GM21528 (cell line): ENCODE measurements at regions not wholly inside any gene's neighbourhood (a gene's known extent, or its start where the extent isn't known, plus 50 kb on each side); places are given as distances from the start of the nearest gene placed in this dataset.
"Not testable (repeated sequence)": the region's sequence is repeated elsewhere in the genome, so short reads cannot be mapped to it uniquely, and the experiment has no call there.

ENCODE experiments used
- ATAC-seq: cut with Tn5 transposase; IDR thresholded peaks from one replicate; pipeline ENCODE4 v1.9.1; 2021; ENCODE audit warnings: mild to moderate bottlenecking, moderate library complexity; ENCODE audit not compliant: unreplicated experiment, low FRiP score

DNA sequence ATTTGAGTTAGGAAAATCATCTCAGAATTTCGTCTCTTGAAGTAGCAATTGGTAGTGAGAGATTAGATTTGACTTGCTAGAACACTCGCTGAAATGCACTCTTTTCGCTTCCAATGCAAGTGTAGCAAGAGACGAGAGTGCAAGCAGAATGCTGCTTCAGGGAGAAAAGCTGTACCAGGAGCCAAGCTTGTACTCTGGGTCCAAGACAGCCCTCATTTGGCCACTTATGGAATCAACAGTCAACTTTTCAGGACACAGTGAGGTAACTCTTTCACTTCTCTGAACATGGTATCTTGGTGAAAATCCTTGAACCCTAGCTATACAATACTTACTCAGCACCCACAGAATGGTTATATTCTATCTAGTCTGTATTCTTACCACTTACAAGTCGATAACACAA is 107.6 kb upstream of the TERB2 start:
- ATAC-seq = not testable (repeated sequence)

DNA sequence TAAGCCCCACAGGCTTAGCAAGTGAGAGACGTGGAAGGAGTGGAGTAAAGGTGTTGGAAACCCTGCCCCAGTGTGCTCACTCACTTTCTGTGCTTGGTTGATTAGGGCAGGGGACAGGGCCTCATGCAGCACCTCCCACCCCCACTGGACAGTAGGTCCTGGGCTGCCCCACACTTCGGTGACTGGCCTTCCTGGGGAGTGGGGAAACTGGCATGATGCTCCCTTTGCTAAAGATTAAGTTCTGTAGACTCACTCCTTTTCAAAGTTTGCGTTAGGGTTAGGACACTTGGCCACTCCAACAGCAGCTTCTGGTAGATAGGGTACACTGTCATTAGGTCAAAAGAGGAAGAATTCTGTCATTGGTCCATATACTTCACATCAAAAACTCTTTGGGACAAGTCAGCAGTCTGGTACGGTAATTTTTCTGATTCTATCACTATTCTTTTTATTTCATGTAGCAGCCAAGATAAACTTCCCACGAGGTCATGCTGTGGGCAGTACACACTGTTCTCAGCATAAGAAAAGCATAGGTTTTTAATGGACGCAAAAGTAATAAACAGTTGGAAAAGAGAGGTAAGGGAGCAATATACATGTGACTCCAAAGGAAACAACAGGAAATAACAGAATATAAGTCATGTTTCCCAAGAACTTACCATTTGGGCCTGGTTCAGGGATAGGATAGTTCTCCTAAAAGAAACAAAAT is 106.6 kb upstream of the TERB2 start:
- not testable (repeated sequence) for ATAC-seq

- not testable (repeated sequence) for ATAC-seq
These were observed 103.1 kb upstream of the TERB2 start for GRCh38 chr15:44853304-44853950.

GRCh38 chr15:44854696-44855095 is 101.8 kb upstream of the TERB2 start:
- ATAC-seq = not testable (repeated sequence)

DNA sequence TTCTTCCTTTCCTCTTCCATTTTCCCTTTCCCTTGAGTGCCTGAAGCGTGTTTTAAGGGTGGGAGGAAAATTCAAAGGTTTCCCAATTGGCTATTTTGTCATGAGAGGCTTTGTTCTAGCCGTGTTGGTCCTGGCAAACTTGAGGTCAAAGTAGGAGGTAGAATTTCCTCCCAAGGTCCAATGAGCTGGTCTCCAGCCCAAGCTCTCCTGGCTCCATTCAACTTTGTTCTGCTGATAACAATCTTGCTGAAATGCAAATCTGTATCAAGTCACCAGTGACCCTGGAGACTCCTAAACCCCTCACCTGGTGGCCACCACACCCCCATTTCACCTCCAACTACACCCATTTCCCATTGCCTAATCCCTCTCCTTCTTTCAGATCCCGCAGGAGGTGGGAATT is 100.2 kb upstream of the TERB2 start:
- not testable (repeated sequence) for ATAC-seq

DNA sequence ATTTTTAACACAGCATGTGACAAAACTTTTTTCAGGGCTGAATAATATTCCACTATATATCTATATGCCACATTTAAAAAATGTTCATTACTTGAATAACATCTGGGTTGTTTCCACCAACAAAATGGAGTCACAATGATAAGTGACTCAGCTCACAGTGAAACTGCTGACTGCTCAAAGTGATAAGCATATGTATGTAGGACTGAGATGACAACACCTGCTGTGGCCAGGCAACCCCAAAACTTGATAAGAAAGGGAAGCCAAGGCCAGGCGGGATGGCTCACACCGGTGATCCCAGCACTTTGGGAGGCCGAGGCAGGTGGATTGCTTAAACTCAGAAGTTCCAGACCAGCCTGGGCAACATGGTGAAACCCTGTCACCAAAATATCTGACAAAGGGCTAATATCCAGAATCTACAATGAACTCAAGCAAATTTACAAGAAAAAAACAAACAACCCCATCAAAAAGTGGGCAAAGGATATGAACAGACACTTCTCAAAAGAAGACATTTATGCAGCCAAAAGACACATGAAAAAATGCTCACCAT is 99.2 kb upstream of the TERB2 start:
- not testable (repeated sequence) for ATAC-seq

DNA sequence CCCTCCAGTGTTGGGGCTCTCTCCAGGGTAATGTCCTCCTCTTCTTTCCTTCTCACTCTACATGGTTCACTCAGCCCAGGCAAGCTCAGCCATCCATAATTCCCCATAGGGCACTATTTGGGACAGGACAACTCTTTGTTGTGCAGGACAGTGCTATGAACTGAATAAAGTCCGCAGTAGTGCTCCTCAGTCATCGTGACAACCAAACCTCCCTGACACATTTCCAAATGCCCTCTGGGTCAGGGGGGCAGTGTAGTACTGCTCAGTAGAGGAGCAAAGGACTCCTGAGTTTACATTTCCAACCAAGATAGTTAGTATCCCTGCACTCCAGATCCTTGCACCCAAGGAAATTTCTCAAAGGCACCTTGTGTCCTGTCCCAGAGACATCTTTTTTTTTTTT is 97.4 kb upstream of the TERB2 start:
- ATAC-seq = not testable (repeated sequence)

DNA sequence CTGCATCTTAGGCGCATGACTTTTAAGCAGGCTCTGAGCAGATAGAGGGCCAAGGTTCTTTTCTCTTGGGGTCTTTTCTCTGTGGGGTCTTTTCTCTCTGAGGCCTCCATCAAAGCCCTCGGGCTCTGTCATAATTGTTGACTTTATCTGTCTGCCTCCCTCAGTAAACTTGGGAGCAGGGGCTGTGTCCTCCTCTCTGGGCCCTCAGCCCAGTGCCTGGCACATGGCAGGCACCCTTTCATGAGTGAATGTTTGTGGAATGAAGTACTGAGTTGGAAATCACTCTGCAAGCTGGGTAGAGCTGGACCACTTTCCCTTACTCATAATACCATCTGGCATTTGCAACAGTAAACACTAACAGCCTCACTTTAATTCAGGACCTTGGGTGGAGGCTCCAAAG is 96.3 kb upstream of the TERB2 start:
- ATAC-seq = not testable (repeated sequence)

- no peak for ATAC-seq
These were observed 95.0 kb upstream of the TERB2 start for GRCh38 chr15:44861439-44861910.

GRCh38 chr15:44861917-44862316 is 94.6 kb upstream of the TERB2 start:
- no peak for ATAC-seq

DNA sequence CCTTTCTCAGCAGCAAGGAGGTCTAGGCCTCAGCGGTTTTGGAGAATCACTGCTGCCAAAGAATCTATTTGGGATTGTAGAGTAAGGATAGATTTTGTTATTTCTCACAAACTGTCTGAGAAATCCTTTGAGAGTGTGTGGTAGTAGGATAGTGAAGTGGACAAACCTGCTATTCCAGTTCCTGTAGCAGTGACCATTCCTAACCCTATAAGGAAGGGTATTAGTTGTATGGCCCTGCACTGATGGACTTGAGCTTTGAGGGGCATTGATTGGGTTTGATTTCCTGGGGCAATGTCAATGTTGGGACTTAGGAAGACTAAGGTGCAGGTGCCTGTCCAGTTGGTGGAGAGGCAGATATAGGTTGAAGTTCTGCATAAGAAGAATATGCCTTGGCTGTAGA is 93.6 kb upstream of the TERB2 start:
- ATAC-seq = not testable (repeated sequence)

DNA sequence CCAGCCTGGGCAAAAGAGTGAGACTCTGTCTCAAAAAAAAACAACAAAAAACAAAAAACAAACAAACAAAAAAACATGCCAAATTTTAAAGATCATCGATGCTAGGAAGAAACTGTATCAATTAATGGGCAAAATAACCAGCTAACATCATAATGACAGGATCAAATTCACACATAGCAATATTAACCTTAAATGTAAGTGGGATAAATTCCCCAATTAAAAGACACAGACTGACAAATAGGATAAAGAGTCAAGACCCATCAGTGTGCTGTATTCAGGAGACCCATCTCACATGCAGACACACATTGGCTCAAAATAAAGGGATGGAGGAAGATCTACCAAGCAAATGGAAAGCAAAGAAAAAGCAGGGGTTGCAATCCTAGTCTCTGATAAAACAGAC is 88.4 kb upstream of the TERB2 start:
- not testable (repeated sequence) for ATAC-seq

DNA sequence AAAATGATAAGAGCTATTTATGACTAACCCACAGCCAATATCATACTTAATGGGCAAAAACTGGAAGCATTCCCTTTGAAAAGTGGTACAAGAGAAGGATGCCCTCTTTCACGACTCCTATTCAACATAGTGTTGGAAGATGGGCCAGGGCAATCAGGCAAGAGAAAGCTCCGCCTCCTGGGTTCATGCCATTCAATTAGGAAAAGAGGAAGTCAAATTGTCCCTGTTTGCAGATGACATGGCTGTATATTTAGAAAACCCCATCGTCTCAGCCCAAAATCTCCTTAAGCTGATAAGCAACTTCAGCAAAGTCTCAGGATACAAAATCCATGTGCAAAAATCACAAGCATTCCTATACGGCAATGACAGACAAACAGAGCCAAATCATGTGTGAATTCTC is 86.4 kb upstream of the TERB2 start:
- ATAC-seq = not testable (repeated sequence)

- no peak for ATAC-seq
These were observed 83.4 kb upstream of the TERB2 start for GRCh38 chr15:44873103-44873502.

- no peak for ATAC-seq
These were observed 77.4 kb upstream of the TERB2 start for GRCh38 chr15:44879066-44879465.

DNA sequence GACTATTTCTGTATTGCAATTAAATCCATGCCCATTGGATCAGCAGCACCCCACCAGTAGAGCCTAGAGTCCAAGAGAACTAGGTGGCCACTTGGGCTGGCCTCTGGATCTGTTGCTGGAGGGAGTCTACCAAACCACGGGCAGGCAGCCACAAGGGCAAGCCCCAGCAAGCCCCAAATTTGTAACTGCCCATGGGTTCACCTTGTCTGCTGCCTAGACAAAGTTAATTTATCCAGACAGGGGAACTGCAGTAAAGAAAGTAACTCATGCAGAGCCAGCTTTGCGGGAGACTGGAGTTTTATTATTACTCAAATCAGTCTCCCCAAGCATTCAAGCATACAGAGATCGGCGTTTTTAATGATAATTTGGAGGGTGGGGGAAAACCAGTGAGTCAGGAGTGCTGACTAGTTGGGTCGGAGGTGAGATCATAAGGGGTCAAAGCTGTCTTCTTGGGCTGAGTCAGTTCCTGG is 74.0 kb upstream of the TERB2 start:
- ATAC-seq = peak; percentile 65

DNA sequence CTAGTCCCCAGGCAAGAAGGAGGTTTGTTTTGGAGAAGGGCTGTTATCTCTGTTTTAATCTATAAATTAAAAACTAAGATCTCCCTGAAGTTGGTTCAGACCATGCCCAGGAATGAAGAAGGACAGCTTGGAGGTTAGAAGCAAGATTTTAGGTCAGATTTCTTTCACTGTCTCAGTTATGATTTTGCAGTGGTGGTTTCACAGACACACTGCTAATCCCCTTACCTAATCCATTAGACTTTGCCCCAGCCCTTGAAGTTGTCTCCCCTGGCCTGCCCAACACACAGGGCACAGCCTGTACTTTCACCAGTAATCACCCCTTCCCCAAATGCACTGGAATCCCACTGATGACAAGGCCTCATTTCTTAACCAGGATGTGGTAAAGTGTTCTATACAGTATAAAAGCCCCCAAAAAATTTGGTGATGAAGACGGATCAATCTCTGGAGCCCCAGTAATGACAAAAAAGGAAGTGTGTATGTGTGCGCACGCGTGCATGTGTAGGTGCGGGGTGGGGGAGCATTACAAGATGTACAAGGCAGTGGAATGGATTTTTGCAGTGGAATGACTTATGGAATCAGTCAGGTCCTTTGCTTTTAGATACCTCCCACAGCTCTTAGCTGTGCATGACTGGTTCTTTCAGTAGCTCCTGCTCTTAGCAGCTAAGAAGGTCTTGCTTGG is 73.1 kb upstream of the TERB2 start:
- no peak for ATAC-seq

- ATAC-seq = not testable (repeated sequence)
These were observed 57.4 kb upstream of the TERB2 start for GRCh38 chr15:44898890-44899651.

DNA sequence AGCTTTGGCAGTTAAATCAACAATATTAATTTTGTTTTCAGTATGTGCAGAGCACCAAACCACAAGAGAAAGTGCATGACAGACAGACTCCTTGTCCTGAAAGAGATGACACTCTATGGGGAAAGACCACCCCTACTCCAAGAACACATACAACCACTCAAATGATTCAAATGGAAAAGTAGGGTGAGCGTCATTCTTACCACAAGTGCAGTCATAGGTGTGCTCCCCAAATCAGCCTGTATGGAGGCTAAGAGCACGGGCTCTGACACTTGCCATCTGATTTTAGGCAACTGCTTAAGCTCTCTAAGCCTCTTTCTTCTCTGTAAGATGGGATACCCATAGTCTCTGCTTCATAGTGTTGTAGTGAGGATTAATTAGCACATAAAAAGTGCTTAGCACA is 56.7 kb upstream of the TERB2 start:
- ATAC-seq = not testable (repeated sequence)

DNA sequence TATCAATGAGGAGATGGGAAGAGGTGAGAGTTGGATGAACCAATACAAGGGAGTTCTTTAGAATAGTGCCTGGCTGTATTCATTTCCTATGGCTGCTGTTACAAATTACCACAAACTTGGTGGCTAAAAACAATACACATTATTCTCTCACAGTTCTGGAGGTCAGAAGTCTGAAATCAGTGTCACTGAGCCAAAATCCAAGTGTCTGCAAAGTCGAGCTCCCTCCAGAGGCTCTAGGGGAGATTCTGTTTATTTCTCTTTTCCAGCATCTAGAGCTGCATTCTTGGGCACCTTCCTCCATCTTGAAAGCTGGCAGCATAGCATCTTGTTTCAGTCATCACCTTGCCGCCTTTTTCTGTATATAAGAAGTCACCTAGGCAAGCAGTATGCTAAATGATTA is 55.7 kb upstream of the TERB2 start:
- not testable (repeated sequence) for ATAC-seq
